ENCODE measurements at regions not wholly inside any gene's neighbourhood (a gene's known extent, or its start where the extent isn't known, plus 50 kb on each side); places are given as distances from the start of the nearest gene placed in this dataset.

- H2BK20ac ChIP-seq (ENCODE audit: low read length), result no peak overlapping the region
Observed at GRCh38 chr5:89929173-89929572, 480.4 kb downstream of the CETN3 start.

More at GRCh38 chr5:89929173-89929572, 480.4 kb downstream of the CETN3 start:
- no peak overlapping the region for H2BK120ac ChIP-seq (replicated peaks; ENCODE audit: low read depth, low read length)
- WGBS, 2 experiments (ENCODE audit: extremely low coverage in 1 of 2, insufficient coverage in 1 of 2, insufficient read length in 1 of 2, insufficient replicate concordance in 2 of 2, low coverage in 1 of 2, low lambda C conversion rate in 2 of 2, missing lambda C conversion rate in 1 of 2), result 85% methylated on average over 2 of the region's 2 CpGs; no CpG with 5 or more reads in 1 of the 2 experiments
- no peak overlapping the region for H3K14ac ChIP-seq (ENCODE audit: insufficient read length)
- H3K4me1 ChIP-seq (replicated peaks in 1 of 4; ENCODE audit: control insufficient read depth in 3 of 4, insufficient read depth in 4 of 4, low read length in 3 of 4), result no peaks in the 10 kb centered on the region; a peak in 1 of 7 replicates
- H3K27ac ChIP-seq (ENCODE audit: low read depth, low read length), result no peak overlapping the region
- DNase-seq (ENCODE audit: low read depth in 1 of 2, low spot score in 2 of 2) (no peak), FAIRE-seq (no peak)
- H2BK15ac ChIP-seq (ENCODE audit: low read length), result no peak overlapping the region
- no peak overlapping the region for H2BK5ac ChIP-seq (ENCODE audit: low read depth, low read length)
- H3K4me2 ChIP-seq (ENCODE audit: insufficient read depth in 1 of 2, low read depth in 2 of 2, low read length in 2 of 2), result no peak overlapping the region
- no peaks in the 10 kb centered on the region for H4K20me1 ChIP-seq (replicated peaks in 1 of 2; ENCODE audit: control insufficient read depth in 1 of 2, insufficient read depth in 2 of 2, low read length in 2 of 2)
- H3K4me3 ChIP-seq (ENCODE audit: extremely low read depth in 1 of 4, insufficient read depth in 2 of 4, low read depth in 3 of 4, low read length in 4 of 4), result no peak overlapping the region
- TF ChIP-seq EZH2 (IDR thresholded peaks at IDR 0.05; ENCODE audit: low read depth, low read length, severe bottlenecking) (no peak), EP300 (IDR thresholded peaks at IDR 0.05; ENCODE audit: borderline replicate concordance in 1 of 2, low read depth in 2 of 2, low read length in 2 of 2) (no peak), RAD21 (IDR thresholded peaks at IDR 0.05 in 1 of 2, conservative IDR thresholded peaks at IDR 0.05 in 1 of 2; ENCODE audit: low read depth in 2 of 2, low read length in 2 of 2) (peak; percentile 62 to 66), SIX5 (IDR thresholded peaks at IDR 0.05; ENCODE audit: low read depth, low read length) (no peak), CTCF (IDR thresholded peaks at IDR 0.05; ENCODE audit: control extremely low read depth in 1 of 3, insufficient read depth in 1 of 3, low read depth in 1 of 3, low read length in 3 of 3) (peak; percentile 24 to 55 (median 41); a peak in 3 of 4 replicates)
- H2AK5ac ChIP-seq (ENCODE audit: low read depth, low read length), result no peak overlapping the region
- ChIA-PET CTCF (ENCODE audit: partially characterized antibody) (interaction anchor here (0.6 to 1.4 kb wide), 7 partner anchors 11 to 450 kb away, joined by 3 to 4 read pairs (median 3); no protein-coding TSS in a partner anchor), POLR2A (ENCODE audit: partially characterized antibody) (no interaction called here)
- no peak overlapping the region for H4K5ac ChIP-seq (ENCODE audit: insufficient read length, low read depth, low read length)
- H2BK12ac ChIP-seq (ENCODE audit: low read depth, low read length), result no peak overlapping the region
- no peak overlapping the region for H3K23ac ChIP-seq (ENCODE audit: insufficient read length)
- no peak overlapping the region for H3K4ac ChIP-seq (replicated peaks; ENCODE audit: insufficient read length, low read depth, low read length)
- H3K56ac ChIP-seq (replicated peaks; ENCODE audit: insufficient read length, low read depth, low read length), result no peak overlapping the region
- H3K9me3 ChIP-seq (ENCODE audit: insufficient read depth in 2 of 2, low read depth in 1 of 2, low read length in 1 of 2), result no peaks in the 10 kb centered on the region
- H4K91ac ChIP-seq (replicated peaks; ENCODE audit: insufficient read length, low read length), result no peak overlapping the region
- H3K79me1 ChIP-seq (ENCODE audit: low read depth, low read length), result no peaks in the 10 kb centered on the region
- no peak overlapping the region for H3K9ac ChIP-seq (replicated peaks in 1 of 4; ENCODE audit: extremely low read depth in 1 of 4, low read depth in 3 of 4, low read length in 3 of 4)
- no peak overlapping the region for H4K8ac ChIP-seq (ENCODE audit: extremely low read depth, insufficient read depth, low read length)
- no peak overlapping the region for H2AFZ ChIP-seq (ENCODE audit: low read length)
- no peaks in the 10 kb centered on the region for H3K36me3 ChIP-seq (ENCODE audit: control insufficient read depth in 2 of 4, insufficient read depth in 4 of 4, low read length in 3 of 4)
- no peaks in the 10 kb centered on the region for H3K23me2 ChIP-seq (ENCODE audit: low read depth, low read length)
- H3K27me3 ChIP-seq (replicated peaks in 1 of 4; ENCODE audit: control insufficient read depth in 3 of 4, extremely low read depth in 1 of 4, insufficient read depth in 3 of 4, low read length in 3 of 4), result no peaks in the 10 kb centered on the region
- no peak overlapping the region for H3K18ac ChIP-seq (ENCODE audit: extremely low read depth, low read length)
- no peaks in the 10 kb centered on the region for H3K79me2 ChIP-seq (ENCODE audit: control insufficient read depth in 1 of 2, insufficient read depth in 2 of 2, low read length in 2 of 2)
